NCI-H748 (cell line): ENCODE measurements at regions not wholly inside any gene's neighbourhood (a gene's known extent, or its start where the extent isn't known, plus 50 kb on each side); places are given as distances from the start of the nearest gene placed in this dataset.

ENCODE experiments used
- DNase-seq: peaks from one replicate; lab custom pipeline; 2025; ENCODE audit not compliant: unreplicated experiment; lab: John Stamatoyannopoulos, UW

GRCh38 chr11:92775003-92775676 is 194.3 kb upstream of the MTNR1B start:
- DNase-seq = no peak

GRCh38 chr11:92776676-92777075 is 192.8 kb upstream of the MTNR1B start:
- DNase-seq = no peak

- DNase-seq = no peak
Measured at GRCh38 chr11:92779746-92780145, 189.7 kb upstream of the MTNR1B start.

GRCh38 chr11:92781151-92781550 is 188.3 kb upstream of the MTNR1B start:
- DNase-seq = no peak

GRCh38 chr11:92782806-92783205 is 186.6 kb upstream of the MTNR1B start:
- DNase-seq = no peak

- DNase-seq = no peak
Measured at GRCh38 chr11:92784331-92784730, 185.1 kb upstream of the MTNR1B start.

GRCh38 chr11:92787638-92788037 is 181.8 kb upstream of the MTNR1B start:
- no peak for DNase-seq

GRCh38 chr11:92789761-92790160 is 179.7 kb upstream of the MTNR1B start:
- DNase-seq = no peak

GRCh38 chr11:92790366-92790765 is 179.1 kb upstream of the MTNR1B start:
- DNase-seq = no peak

GRCh38 chr11:92790926-92791616 is 178.4 kb upstream of the MTNR1B start:
- DNase-seq = no peak

GRCh38 chr11:92791886-92792285 is 177.6 kb upstream of the MTNR1B start:
- no peak for DNase-seq

GRCh38 chr11:92793189-92793588 is 176.3 kb upstream of the MTNR1B start:
- no peak for DNase-seq

- no peak for DNase-seq
Measured at GRCh38 chr11:92794783-92795182, 174.7 kb upstream of the MTNR1B start.

- DNase-seq = no peak
Measured at GRCh38 chr11:92796744-92797143, 172.7 kb upstream of the MTNR1B start.

GRCh38 chr11:92797874-92798273 is 171.6 kb upstream of the MTNR1B start:
- no peak for DNase-seq

GRCh38 chr11:92801685-92802084 is 167.8 kb upstream of the MTNR1B start:
- DNase-seq = no peak

- DNase-seq = no peak
Measured at GRCh38 chr11:92802644-92803043, 166.8 kb upstream of the MTNR1B start.

GRCh38 chr11:92803391-92803790 is 166.1 kb upstream of the MTNR1B start:
- DNase-seq = no peak

- DNase-seq = no peak
Measured at GRCh38 chr11:92804388-92804966, 165.0 kb upstream of the MTNR1B start.

GRCh38 chr11:92808022-92808421 is 161.4 kb upstream of the MTNR1B start:
- no peak for DNase-seq

- DNase-seq = no peak
Measured at GRCh38 chr11:92810423-92811064, 158.9 kb upstream of the MTNR1B start.

- no peak for DNase-seq
Measured at GRCh38 chr11:92811341-92811740, 158.1 kb upstream of the MTNR1B start.
